Chondrocyte (in vitro differentiated cells): ENCODE measurements at regions not wholly inside any gene's neighbourhood (a gene's known extent, or its start where the extent isn't known, plus 50 kb on each side); places are given as distances from the start of the nearest gene placed in this dataset.

Source experiments
- DNase-seq: peaks from one replicate; pipeline ENCODE4 v3.0.0; 2021; ENCODE audit warnings: mixed read lengths, low spot score
- H3K27ac Mint-ChIP-seq: one replicate; pipeline ENCODE4 v1.8.0; 2021; ENCODE audit warnings: mild to moderate bottlenecking, moderate library complexity, mixed read lengths; ENCODE audit not compliant: unreplicated experiment
- H3K27me3 Mint-ChIP-seq: 2 replicates; pipeline ENCODE4 v1.8.0; 2021; ENCODE audit warnings: low read depth, mixed read lengths
- H3K36me3 Mint-ChIP-seq: 2 replicates; pipeline ENCODE4 v1.8.0; 2021; ENCODE audit warnings: low read depth, mixed read lengths
- H3K4me1 Mint-ChIP-seq: 2 replicates; pipeline ENCODE4 v1.8.0; 2021; ENCODE audit warnings: low read depth, mild to moderate bottlenecking, mixed read lengths
- H3K4me3 Mint-ChIP-seq: one replicate; pipeline ENCODE4 v1.8.0; 2021; ENCODE audit warnings: mild to moderate bottlenecking, moderate library complexity, mixed read lengths; ENCODE audit not compliant: unreplicated experiment
- H3K9me3 Mint-ChIP-seq: 2 replicates; pipeline ENCODE4 v1.8.0; 2021; ENCODE audit warnings: low read depth, mixed read lengths
- CTCF ChIP-seq: fragments of 200-600 bp; sonication (generic); IDR thresholded peaks from 2 replicates; pipeline ENCODE4 v1.5.0; 2021; ENCODE audit warnings: antibody characterized with exemption, mild to moderate bottlenecking, moderate library complexity

- no peaks in the 10 kb centered on the region for H3K9me3 Mint-ChIP-seq
- no peak for TF ChIP-seq CTCF
- H3K27ac Mint-ChIP-seq, result no peak overlapping the region
- H3K4me1 Mint-ChIP-seq, result peaks cover 27% of the 10 kb centered on the region
- H3K4me3 Mint-ChIP-seq, result no peak overlapping the region
- H3K36me3 Mint-ChIP-seq, result no peaks in the 10 kb centered on the region
- no peaks in the 10 kb centered on the region for H3K27me3 Mint-ChIP-seq
- no peak for DNase-seq
These were observed 162.8 kb downstream of the ARRDC4 start for GRCh38 chr15:98123297-98123696.

- DNase-seq, result no peak
- Mint-ChIP-seq H3K4me1 (peaks cover 27% of the 10 kb centered on the region), H3K27me3 (no peaks in the 10 kb centered on the region), H3K36me3 (no peaks in the 10 kb centered on the region), H3K27ac (no peak overlapping the region), H3K4me3 (no peak overlapping the region), H3K9me3 (no peaks in the 10 kb centered on the region)
- TF ChIP-seq CTCF, result no peak
These were observed 163.3 kb downstream of the ARRDC4 start for GRCh38 chr15:98123834-98124233.

- DNase-seq, result no peak
- no peaks in the 10 kb centered on the region for H3K27me3 Mint-ChIP-seq
- peaks cover 27% of the 10 kb centered on the region for H3K4me1 Mint-ChIP-seq
- no peaks in the 10 kb centered on the region for H3K36me3 Mint-ChIP-seq
- no peak overlapping the region for H3K4me3 Mint-ChIP-seq
- H3K9me3 Mint-ChIP-seq, result no peaks in the 10 kb centered on the region
- no peak for TF ChIP-seq CTCF
- H3K27ac Mint-ChIP-seq, result no peak overlapping the region
These were observed 164.1 kb downstream of the ARRDC4 start for GRCh38 chr15:98124581-98124980.

- H3K4me3 Mint-ChIP-seq, result no peak overlapping the region
- no peak for DNase-seq
- H3K36me3 Mint-ChIP-seq, result no peaks in the 10 kb centered on the region
- H3K27ac Mint-ChIP-seq, result no peak overlapping the region
- H3K27me3 Mint-ChIP-seq, result no peaks in the 10 kb centered on the region
- peaks cover 24% of the 10 kb centered on the region for H3K4me1 Mint-ChIP-seq
- H3K9me3 Mint-ChIP-seq, result no peaks in the 10 kb centered on the region
- no peak for TF ChIP-seq CTCF
These were observed 166.0 kb downstream of the ARRDC4 start for GRCh38 chr15:98126326-98127085.

- TF ChIP-seq CTCF, result no peak
- Mint-ChIP-seq H3K27ac (no peak overlapping the region), H3K4me1 (peaks cover 17% of the 10 kb centered on the region), H3K4me3 (no peak overlapping the region), H3K36me3 (no peaks in the 10 kb centered on the region), H3K9me3 (no peaks in the 10 kb centered on the region), H3K27me3 (no peaks in the 10 kb centered on the region)
- no peak for DNase-seq
These were observed 167.1 kb downstream of the ARRDC4 start for GRCh38 chr15:98127586-98127985.
